ENCODE measurements at regions not wholly inside any gene's neighbourhood (a gene's known extent, or its start where the extent isn't known, plus 50 kb on each side); places are given as distances from the start of the nearest gene placed in this dataset.

DNA sequence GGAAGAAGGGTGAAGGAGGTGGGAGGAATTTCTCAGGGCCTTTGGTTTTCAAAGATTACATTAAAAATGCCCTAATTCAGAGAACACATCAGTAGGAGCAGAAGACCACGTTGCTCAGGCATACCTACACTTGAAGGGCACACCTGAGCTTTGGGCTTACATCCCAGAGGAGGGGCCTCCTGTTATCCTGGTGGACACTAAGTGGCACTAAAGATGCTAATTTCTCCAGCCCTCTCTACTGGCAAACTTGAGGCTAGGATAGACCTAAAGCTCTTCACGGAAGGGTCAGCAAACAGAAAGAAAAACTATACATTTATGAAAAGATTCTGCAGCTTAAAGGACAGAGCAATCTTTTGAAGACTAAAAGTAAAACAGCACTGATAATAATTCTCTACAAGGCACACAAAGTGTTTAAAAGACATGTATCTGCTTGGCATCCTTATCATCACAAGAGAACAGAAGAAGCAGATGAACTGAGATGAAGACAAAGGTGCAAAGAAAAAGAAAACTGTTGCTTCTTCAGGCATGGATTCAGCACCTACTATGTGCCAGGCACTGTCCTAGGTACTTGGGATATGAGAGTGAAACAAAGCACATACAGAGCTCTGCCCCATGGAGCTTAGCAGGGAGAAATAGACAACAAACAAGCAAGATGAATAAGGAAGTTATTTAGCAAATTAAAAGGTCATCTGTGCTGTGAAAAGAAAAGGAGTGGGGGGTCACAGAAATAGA, 137.5 kb downstream of the NUAK1 start:
- Histone ChIP-seq H3K4me1 (ENCODE audit: control insufficient read depth in 3 of 3, insufficient read depth in 3 of 3, low read length in 3 of 3) (no peaks in the 10 kb centered on the region), H3K27ac (ENCODE audit: low read depth, low read length) (no peak overlapping the region), H3K4me3 (ENCODE audit: low read length in 3 of 3) (no peak overlapping the region), H3K9ac (ENCODE audit: low read depth in 1 of 3, low read length in 3 of 3) (no peak overlapping the region), H3K9me3 (ENCODE audit: control insufficient read depth in 3 of 3, low read length in 3 of 3) (no peaks in the 10 kb centered on the region), H3K27me3 (ENCODE audit: control insufficient read depth in 3 of 3, insufficient read depth in 3 of 3, low read length in 3 of 3) (no peaks in the 10 kb centered on the region), H3K36me3 (ENCODE audit: control insufficient read depth in 3 of 3, insufficient read depth in 3 of 3, low read length in 3 of 3) (no peaks in the 10 kb centered on the region)

DNA sequence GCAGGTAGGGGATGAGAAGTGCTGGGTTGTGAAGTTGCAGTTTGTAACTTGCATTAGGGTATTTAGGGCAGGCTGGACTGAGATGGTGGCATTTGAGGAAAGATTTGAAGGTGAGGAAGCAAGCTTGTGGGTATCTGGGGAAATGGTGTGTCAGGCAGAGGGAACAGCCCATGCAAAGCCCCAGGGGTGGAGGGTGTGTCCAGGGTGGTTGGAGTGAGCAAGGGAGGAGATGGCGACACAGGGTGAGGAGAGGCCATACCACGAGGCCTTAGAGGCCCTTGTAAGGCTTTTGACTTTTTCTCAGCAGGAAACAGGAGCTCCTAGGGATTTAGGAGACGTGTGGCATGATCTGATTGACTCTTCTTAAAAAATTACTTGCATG, 136.9 kb downstream of the NUAK1 start:
- H3K9me3 ChIP-seq (ENCODE audit: control insufficient read depth in 3 of 3, low read length in 3 of 3): no peaks in the 10 kb centered on the region

DNA sequence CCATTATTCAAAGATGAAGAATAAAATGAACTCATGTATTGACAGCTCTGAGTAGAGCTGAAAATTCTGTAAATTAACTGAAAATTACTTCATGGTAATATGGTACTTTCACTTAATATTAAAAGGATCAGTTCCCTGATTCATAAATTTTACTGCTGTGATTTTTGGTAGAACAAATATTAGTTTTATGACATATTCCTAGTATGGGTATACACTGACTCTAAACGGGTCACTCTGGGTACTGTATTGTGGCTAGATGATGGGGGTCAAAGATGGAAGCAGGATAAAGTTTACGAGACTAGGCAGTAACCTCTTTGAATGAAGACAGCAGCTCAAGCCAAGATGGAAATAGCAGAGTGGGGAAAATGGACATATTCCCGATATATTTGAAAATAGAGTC, 135.5 kb downstream of the NUAK1 start:
- no peaks in the 10 kb centered on the region for H3K9me3 ChIP-seq (ENCODE audit: control insufficient read depth in 3 of 3, low read length in 3 of 3)
- no peak overlapping the region for H3K9ac ChIP-seq (ENCODE audit: low read depth in 1 of 3, low read length in 3 of 3)
- no peak overlapping the region for H3K4me3 ChIP-seq (ENCODE audit: low read length in 3 of 3)
- H3K27me3 ChIP-seq (ENCODE audit: control insufficient read depth in 3 of 3, insufficient read depth in 3 of 3, low read length in 3 of 3): no peaks in the 10 kb centered on the region
- H3K4me1 ChIP-seq (ENCODE audit: control insufficient read depth in 3 of 3, insufficient read depth in 3 of 3, low read length in 3 of 3): no peaks in the 10 kb centered on the region
- H3K36me3 ChIP-seq (ENCODE audit: control insufficient read depth in 3 of 3, insufficient read depth in 3 of 3, low read length in 3 of 3): no peaks in the 10 kb centered on the region
- no peak overlapping the region for H3K27ac ChIP-seq (ENCODE audit: low read depth, low read length)

More for the DNA sequence above, 136.9 kb downstream of the NUAK1 start:
- Histone ChIP-seq H3K4me1 (ENCODE audit: control insufficient read depth in 3 of 3, insufficient read depth in 3 of 3, low read length in 3 of 3) (no peaks in the 10 kb centered on the region), H3K27me3 (ENCODE audit: control insufficient read depth in 3 of 3, insufficient read depth in 3 of 3, low read length in 3 of 3) (no peaks in the 10 kb centered on the region), H3K36me3 (ENCODE audit: control insufficient read depth in 3 of 3, insufficient read depth in 3 of 3, low read length in 3 of 3) (no peaks in the 10 kb centered on the region), H3K4me3 (ENCODE audit: low read length in 3 of 3) (no peak overlapping the region), H3K27ac (ENCODE audit: low read depth, low read length) (no peak overlapping the region), H3K9ac (ENCODE audit: low read depth in 1 of 3, low read length in 3 of 3) (no peak overlapping the region)

DNA sequence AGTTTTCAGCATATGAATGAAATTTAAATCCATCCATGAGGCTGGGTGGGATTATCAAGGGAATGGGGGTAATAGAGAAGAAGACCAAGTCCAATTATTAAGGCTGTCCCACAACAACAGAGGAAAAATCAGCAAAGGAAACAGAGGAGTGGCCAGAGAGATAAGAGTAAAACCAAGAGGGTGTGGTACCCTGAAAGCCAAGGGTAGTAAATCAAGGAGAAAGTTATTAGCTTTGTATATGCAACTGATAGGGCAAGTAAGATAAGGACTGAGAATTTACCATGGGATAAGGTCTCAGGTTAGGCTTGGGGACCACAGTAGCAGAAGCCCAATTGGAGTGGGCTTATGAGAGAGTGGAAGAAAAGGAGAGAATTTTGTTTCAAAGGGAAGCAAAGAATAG, 134.5 kb downstream of the NUAK1 start:
- Histone ChIP-seq H3K27me3 (ENCODE audit: control insufficient read depth in 3 of 3, insufficient read depth in 3 of 3, low read length in 3 of 3) (no peaks in the 10 kb centered on the region), H3K9ac (ENCODE audit: low read depth in 1 of 3, low read length in 3 of 3) (no peak overlapping the region), H3K9me3 (ENCODE audit: control insufficient read depth in 3 of 3, low read length in 3 of 3) (no peaks in the 10 kb centered on the region), H3K27ac (ENCODE audit: low read depth, low read length) (no peak overlapping the region), H3K36me3 (ENCODE audit: control insufficient read depth in 3 of 3, insufficient read depth in 3 of 3, low read length in 3 of 3) (no peaks in the 10 kb centered on the region), H3K4me1 (ENCODE audit: control insufficient read depth in 3 of 3, insufficient read depth in 3 of 3, low read length in 3 of 3) (no peaks in the 10 kb centered on the region), H3K4me3 (ENCODE audit: low read length in 3 of 3) (no peak overlapping the region)

GRCh38 chr12:106006382-106006781, 132.4 kb downstream of the NUAK1 start:
- Histone ChIP-seq H3K36me3 (ENCODE audit: control insufficient read depth in 3 of 3, insufficient read depth in 3 of 3, low read length in 3 of 3) (no peaks in the 10 kb centered on the region), H3K9me3 (ENCODE audit: control insufficient read depth in 3 of 3, low read length in 3 of 3) (no peaks in the 10 kb centered on the region), H3K4me1 (ENCODE audit: control insufficient read depth in 3 of 3, insufficient read depth in 3 of 3, low read length in 3 of 3) (no peaks in the 10 kb centered on the region), H3K9ac (ENCODE audit: low read depth in 1 of 3, low read length in 3 of 3) (no peak overlapping the region), H3K4me3 (ENCODE audit: low read length in 3 of 3) (no peak overlapping the region), H3K27ac (ENCODE audit: low read depth, low read length) (no peak overlapping the region), H3K27me3 (ENCODE audit: control insufficient read depth in 3 of 3, insufficient read depth in 3 of 3, low read length in 3 of 3) (no peaks in the 10 kb centered on the region)

GRCh38 chr12:106006940-106007339, 131.8 kb downstream of the NUAK1 start:
- H3K9ac ChIP-seq (ENCODE audit: low read depth in 1 of 3, low read length in 3 of 3): no peak overlapping the region
- H3K27ac ChIP-seq (ENCODE audit: low read depth, low read length): no peak overlapping the region
- H3K4me1 ChIP-seq (ENCODE audit: control insufficient read depth in 3 of 3, insufficient read depth in 3 of 3, low read length in 3 of 3): no peaks in the 10 kb centered on the region
- H3K27me3 ChIP-seq (ENCODE audit: control insufficient read depth in 3 of 3, insufficient read depth in 3 of 3, low read length in 3 of 3): no peaks in the 10 kb centered on the region
- H3K4me3 ChIP-seq (ENCODE audit: low read length in 3 of 3): no peak overlapping the region
- H3K36me3 ChIP-seq (ENCODE audit: control insufficient read depth in 3 of 3, insufficient read depth in 3 of 3, low read length in 3 of 3): no peaks in the 10 kb centered on the region
- H3K9me3 ChIP-seq (ENCODE audit: control insufficient read depth in 3 of 3, low read length in 3 of 3): no peaks in the 10 kb centered on the region

GRCh38 chr12:106010741-106011140, 128.0 kb downstream of the NUAK1 start:
- Histone ChIP-seq H3K27ac (ENCODE audit: low read depth, low read length) (no peak overlapping the region), H3K36me3 (ENCODE audit: control insufficient read depth in 3 of 3, insufficient read depth in 3 of 3, low read length in 3 of 3) (no peaks in the 10 kb centered on the region), H3K4me3 (ENCODE audit: low read length in 3 of 3) (no peak overlapping the region), H3K27me3 (ENCODE audit: control insufficient read depth in 3 of 3, insufficient read depth in 3 of 3, low read length in 3 of 3) (no peaks in the 10 kb centered on the region), H3K9me3 (ENCODE audit: control insufficient read depth in 3 of 3, low read length in 3 of 3) (no peaks in the 10 kb centered on the region), H3K9ac (ENCODE audit: low read depth in 1 of 3, low read length in 3 of 3) (no peak overlapping the region), H3K4me1 (ENCODE audit: control insufficient read depth in 3 of 3, insufficient read depth in 3 of 3, low read length in 3 of 3) (no peaks in the 10 kb centered on the region)
